ENCODE measurements at regions not wholly inside any gene's neighbourhood (a gene's known extent, or its start where the extent isn't known, plus 50 kb on each side); places are given as distances from the start of the nearest gene placed in this dataset.

DNA sequence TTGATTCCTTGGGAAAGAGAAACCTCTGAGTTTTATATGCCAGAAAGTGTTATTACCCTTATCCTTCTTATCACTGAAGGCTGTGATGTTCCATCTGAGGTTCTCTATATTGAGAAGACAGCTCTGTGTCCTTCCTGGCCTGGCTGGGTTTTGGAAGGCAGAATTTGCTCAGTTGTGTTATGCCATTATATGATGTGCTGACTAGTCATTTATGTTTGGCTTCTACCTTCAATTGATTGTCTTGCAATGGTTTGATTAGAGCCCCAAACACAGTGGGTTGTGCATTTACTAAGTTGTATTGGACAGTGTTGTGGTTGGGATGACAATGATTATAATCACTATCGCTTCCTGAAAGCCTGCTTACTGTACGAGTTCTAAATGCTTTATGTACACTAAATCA is 265.7 kb downstream of the SNAPC1 start:
- DNase-seq = no peak

DNA sequence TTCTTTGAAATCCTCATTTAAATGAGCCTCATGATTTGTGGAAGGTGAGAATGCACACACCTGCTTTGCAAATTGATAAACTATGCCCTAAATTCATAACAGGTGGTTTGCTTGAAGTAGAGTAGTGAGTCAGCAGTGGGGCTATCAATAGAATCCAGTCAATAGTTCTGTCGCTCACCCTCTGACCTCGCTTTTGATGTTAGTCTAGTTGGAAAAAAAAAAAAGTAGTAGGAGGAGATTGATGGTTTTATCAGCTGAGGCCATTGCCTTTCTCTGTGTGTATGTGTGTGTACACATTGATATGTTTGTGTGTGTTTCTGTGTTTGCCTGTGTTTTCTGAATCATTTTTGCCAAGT is 267.3 kb downstream of the SNAPC1 start:
- DNase-seq = no peak

DNA sequence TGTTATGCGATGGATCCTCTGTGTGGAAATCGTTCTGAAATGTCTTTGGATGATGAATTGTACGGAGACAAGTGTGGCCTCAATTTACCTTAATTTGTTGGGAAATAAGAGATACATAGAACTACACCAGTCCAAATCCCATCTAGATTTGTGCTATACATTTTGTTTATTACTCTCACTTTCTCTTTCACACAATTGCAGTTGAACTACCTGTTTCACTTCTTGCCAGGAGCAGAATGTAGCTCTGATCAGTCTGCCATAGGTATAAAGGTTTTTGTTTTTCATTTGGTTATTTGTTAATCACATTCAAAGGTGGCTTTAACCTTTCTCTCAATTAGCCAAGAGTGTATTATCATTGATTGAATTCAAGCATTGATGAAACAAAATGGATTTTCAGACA is 268.2 kb downstream of the SNAPC1 start:
- DNase-seq = no peak

DNA sequence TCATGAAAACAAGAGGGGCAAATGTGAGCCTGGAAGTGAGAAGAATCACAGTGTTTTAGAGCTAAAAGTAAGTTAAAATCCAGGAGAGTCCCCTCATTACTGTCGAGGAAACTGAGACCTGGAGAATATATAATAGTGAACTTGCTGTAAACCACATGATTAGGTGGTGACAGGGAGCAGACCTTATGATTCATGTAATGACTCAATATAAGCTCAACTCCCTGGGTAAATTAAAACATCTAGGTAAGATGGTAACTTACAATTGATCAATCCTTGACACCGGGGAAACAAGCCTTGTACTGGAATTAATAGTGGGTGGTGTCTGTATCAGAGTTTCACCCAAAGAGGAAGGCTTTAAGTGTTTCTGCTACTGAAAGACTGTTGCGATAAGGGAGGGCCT is 269.3 kb downstream of the SNAPC1 start:
- DNase-seq = no peak

DNA sequence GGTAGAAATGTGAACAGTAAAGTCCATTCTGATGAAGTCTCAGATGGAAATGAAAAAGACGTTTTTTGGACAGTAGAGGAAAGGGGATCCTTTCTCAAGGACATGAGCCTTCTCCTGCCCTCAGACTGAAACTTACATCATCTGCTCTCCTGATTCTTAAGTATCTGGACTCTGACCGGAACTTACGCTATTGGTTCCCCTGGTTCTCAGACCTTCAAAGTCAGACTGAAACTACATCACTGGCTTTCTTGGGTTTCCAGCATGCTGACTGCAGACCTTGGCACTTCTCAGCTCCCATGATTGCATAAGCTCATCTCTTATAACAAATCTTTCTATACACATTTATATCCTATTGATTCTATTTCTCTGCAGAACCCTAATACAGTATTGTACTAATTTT is 291.0 kb downstream of the SNAPC1 start:
- no peak for DNase-seq

DNA sequence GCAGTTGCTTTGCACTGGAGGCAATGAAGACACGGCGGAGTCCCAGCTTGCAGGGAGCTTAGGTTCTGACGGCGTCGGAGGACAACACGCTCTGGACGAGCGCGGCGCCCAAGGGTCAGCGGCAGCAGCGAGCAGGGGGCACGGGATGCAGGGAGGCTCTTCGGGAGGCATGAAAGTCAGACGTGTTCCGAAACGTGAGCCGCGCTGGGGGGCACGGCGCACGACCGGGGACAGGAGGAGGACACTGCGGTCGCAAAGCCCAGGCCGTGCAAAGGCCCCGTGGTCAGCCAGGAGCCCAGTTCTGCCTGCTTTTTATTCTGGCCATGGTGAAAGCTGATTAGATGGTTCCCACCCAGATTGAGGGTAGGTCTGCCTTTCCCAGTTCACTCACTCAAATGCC is 294.6 kb downstream of the SNAPC1 start:
- no peak for DNase-seq

DNA sequence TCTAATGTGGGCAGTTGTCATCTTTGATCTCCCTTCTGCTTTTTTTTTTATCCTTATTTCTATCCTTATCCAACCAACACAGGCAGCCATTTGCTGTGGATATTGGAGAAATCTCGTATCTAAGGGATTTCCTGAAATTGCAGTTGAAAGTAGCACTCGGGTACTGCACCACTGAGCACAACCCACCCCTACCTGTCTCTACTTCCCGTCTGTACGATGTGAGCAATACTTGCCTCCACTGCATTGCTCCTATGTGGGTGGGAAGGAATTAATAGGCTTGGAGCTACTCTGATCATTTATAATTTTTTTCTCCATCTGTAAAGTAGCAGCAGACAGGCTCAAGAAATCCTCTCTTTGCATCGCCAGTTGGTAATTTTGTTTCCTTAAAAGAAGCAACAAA is 300.4 kb downstream of the SNAPC1 start:
- DNase-seq = no peak

DNA sequence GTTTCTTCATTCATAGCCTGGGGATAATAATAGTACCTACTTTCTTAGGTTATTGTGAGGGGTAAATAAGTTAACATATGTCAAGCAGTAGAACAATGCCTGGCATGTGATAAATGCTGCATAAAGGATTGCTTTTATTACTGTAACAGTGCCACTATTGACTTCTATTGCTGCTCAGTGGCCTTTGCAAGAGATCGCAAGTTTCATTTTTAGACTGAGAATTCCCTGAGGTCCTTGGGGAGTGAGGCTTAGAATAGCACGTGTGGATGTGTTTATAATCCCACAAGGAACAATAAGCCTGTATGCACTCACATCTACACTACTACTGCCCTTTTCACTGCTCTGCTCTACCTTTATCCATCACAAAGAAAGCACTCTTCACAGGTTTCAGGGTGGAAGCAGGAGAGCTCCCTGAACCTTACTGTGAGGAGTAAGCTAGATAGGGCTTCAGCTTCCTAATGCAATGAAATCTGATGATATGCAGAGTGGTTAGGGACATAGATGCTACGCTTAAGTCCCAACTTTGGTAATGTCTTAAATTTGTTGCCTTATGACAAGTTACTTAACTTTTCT is 302.6 kb downstream of the SNAPC1 start:
- no peak for DNase-seq

DNA sequence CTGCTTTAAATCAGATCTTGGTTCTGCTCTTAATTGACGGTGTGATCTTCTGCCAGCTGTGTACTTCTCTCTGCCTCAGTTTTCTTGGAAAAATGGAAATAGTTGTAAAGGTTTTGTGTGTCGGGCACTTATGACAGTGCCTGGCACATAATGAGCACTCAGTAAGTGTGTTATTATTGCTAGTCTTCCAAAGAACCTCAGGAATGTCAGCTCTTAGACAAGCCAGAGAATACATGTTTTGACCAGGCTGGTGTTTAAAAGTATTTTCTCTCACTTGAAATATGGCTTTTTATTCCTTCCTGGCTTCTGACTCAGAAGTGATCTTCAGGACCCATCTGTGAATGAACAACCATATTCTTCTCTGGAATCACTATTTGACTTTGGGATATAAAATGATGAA is 304.1 kb downstream of the SNAPC1 start:
- DNase-seq = no peak

DNA sequence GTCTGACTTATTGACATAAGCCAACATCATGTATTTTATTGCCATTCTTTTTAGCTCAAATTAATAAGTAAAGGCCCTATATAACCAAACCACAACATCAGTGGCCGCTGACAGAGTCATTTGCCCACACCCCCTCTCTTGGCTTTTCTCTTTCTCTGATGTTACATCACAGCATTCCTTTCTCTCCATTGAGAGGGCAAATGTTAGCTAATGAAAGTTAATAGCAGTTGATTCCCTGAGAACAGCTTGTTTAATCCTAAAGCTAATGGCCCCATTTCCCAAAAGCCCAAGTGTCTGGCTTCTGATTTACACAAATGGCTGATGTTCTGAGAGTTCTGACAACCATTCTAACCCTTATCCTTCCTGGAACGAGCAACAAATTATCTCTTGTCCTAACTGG is 308.8 kb downstream of the SNAPC1 start:
- no peak for DNase-seq

DNA sequence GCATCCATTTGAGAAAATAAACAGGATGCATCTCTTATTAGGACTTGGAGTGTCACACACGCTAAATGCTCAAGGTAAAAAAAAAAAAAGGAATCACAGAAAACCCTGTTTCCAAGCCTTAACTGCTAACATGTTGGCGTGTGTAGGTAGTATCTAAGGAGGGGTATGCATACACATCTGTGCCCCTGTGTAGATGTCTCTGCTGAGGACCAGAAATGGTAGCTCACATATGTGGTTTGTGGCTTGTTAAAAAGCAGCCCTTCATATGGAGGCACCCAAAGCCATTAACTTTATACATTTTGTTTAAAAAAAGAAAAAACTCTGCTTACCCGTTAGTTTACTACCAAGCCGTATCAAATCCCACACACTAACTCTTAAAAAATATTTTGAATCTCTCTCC is 314.1 kb downstream of the SNAPC1 start:
- no peak for DNase-seq

DNA sequence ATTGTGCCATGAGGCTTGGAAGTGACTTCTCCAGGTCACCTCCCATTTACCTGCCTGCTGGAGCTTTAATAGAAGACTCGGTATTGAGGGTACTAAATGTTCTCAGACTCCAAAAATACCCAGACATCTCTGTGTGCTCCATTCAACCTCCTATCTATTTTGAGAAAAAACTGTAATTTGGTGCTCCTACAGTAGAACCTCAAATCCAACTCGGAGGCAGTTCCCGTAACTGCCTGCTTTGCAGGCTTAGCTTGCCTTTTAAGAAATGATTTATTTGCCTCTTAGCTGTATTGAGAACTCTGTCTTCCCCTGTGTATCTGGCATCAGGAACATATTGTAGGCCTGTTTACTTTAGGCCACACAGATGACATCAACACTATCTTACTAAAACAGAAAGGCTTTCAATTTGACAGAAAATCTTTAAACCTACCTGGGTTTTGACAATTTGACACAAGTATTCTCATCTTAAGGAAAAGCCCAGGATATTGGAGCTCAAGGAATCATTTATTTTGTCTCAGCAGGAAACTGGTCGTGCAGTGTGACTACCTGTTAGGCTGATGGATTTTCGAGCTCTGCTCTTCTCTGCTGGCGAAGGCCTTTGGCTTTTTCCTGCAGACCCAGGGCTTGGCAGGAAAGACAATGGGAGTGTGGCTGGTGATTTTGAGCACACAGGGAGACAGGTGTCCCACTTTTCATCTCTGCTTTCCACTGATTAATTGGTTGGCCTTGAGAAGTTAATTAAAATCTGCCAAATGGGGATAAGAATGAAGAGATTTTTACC is 314.8 kb downstream of the SNAPC1 start:
- DNase-seq = no peak

DNA sequence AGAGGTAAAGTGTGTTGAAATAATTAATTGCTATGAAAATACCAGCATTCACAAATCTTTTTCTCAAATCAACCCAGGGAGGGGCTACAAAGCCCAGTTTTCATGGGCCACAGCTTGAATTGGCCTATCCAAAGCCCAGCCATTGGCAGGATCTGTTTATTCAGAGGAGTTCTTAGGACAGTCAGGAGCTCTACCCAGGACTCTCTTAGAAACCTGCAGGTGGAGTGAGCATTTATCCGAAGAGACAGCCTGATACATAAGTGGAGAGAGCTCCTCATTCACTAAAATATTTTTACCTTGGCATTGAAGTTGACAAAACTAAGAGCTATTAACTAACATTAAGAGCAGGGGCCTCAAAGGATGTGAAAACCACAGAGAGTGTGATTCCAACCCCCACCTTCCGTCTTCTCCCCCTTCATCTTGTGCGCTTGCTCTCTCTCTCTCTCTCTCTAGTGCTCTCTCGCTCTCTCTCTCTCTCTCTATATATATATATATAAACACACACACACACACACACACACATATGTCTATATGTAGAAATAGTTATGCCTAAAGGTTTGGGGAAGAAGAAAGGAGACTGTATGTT is 315.5 kb downstream of the SNAPC1 start:
- DNase-seq = no peak

DNA sequence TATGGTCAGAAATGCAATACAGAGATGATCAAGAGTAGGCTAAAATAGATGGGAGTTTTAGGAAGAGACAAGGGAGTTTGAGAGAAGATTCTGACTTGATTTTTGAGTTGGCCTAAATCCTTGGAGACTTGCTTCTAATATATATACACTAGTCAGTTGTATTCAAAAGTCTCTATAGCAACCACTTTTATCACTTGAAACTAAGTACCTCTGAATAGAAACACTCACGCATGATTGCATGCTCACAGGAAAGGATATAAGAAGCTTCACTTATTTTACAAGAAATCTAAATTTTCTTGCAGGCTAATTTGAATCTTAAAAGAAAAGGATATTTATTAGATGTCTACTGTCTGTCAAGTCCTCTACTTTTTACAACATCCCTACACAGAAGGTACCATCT is 316.8 kb downstream of the SNAPC1 start:
- DNase-seq = no peak

DNA sequence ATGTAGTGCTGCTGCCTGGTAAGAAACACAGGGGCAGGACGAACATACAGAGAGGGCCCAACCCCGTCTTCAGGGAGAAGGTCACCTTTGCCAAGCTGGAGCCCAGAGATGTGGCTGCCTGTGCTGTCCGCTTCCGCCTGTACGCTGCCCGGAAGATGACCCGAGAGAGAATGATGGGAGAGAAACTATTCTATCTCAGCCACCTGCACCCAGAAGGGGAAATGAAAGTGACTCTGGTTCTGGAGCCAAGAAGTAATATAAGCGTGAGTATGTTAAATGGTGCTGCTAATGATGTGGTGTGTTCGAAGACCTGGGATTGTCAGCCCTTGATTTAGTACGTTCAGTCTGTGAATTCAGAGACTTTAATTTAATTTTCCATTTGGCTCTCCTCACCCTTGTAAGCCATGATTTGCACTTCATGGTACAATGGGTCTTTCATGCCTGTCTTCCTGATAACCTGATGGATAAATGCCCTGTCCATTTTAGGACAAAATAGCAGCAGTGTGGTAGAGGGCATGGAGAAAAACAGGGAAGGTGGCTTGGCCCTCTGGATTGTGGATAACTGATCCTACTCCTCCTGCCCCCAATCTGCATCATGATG is 318.9 kb downstream of the SNAPC1 start:
- no peak for DNase-seq

DNA sequence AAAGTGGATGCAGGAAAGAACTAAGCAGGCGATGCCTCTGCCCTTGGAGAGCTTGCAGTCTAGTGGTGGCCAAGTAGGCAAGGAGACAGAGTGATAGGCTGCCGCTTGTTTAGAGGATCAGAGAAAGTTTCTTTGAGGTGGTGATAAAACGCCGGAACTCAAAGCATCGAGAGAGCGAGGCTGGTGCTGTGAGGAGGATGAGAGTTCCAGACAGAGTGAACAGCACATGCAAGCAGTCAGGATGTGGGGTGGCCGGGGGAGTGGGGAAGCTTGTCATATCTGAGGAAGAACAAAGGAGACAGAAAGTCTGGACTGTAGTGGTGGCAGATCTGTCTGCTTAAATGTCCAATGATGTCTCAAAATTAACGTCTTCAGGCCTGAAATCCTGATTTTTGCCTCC is 319.7 kb downstream of the SNAPC1 start:
- DNase-seq = no peak

DNA sequence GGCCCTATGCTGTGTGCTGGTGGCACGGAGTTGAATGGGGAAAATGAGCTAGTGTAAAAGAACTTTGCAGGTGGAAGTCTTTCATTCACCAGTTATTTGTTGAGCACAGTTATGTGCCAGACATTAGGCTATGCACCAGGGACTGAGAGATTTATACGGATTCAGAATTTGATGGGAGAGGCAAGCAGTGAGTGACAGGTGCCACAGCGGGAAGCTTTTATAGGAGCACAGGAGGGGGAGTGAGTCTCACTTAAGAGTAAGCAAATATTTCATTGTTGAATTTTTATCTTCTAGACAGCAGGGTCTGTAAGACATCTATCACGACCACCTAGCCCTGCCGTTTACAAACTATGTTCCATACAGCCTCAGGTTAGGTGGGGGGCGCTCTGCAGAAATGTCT is 320.6 kb downstream of the SNAPC1 start:
- no peak for DNase-seq

DNA sequence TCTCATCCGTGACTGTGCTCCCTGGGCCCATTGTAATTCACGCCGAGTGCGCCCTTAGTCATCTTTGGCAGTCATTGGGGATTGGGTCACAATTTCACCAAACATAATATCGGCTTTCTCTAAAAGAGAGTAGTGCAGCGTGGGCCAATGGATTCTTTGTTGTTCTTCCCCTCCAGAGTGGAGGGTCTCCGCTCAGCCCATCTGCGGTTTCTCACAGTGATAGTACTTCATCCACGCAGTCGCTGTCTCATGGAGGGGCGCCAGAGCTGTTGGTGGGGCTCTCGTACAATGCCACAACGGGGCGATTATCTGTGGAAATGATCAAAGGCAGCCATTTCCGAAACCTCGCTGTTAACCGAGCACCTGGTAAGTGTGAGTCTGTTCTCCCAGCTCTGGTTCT is 321.8 kb downstream of the SNAPC1 start:
- DNase-seq = no peak

DNA sequence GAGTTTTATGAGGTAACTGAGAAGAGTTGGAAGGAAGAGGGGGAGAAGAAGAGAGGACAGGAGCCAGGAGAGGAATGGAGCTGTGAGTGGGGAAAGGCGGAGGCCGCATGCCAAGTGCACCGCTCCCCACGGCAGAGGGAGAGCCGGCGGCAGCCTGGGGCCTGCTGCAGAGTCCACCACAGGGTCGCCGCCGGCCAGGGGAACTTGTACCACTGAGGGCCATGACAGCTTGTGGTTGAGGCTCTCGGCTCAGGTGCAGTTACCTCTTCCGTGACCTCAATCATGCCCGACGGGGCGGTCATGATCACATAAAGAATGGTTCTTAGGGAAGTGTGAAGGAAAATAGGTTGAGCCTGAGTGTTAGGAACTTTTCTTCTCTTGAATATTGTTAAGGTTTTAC is 325.0 kb downstream of the SNAPC1 start:
- DNase-seq = no peak

DNA sequence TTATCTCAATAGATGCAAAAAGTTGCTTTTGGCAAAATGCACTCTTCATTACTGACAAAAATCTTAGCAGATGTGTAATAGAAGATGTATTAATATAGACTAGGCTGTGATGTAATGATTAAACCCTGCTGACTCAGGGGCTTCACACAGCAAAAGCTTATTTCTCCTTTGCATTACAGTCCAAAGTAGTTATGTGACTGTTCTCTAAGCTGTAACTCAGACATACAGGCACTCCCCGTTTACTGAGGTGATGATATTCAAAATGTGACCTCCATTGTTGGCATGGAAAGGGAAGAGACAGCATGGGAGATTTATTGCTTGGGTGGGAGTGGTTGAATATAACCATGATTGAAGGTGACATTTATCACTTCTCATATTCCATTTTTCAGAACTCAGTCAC is 331.5 kb downstream of the SNAPC1 start:
- DNase-seq = no peak

DNA sequence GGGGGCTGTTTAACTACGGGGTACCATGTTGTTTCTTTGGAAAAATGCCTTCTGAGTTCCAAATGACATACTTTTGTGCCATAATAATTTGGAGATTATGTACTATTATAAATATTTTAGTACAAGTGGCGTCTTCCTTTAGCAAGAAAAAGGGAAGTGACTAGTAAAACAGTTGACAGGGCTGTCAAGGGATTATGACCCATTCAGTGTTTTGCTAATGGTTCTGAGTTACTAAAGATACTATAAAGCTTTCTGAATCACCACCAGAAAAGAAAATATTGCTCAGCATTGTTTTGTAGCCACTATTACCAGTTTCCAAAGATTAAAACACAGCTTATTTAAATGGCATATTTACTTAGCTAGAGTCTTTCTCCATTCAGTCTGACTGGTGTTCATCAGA is 334.9 kb downstream of the SNAPC1 start:
- no peak for DNase-seq

DNA sequence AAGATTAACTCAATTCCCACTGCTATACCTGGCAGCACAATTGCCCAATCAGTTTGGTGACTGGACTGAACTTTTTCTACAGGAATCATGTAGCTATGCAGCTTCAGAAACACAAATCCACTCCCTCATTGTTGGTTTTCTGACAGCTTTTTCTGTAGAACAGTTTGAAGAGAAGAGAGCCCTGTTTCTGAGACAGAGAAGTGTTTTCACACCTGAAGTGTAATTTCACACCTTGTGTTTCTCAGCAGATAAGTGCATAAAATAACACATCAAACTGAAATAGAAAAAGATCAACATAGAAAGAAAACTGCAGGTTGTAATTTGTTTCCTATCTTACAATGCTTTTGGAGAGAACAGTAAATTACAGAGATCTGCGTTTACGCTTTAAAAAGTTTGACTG is 335.6 kb downstream of the SNAPC1 start:
- DNase-seq = no peak

DNA sequence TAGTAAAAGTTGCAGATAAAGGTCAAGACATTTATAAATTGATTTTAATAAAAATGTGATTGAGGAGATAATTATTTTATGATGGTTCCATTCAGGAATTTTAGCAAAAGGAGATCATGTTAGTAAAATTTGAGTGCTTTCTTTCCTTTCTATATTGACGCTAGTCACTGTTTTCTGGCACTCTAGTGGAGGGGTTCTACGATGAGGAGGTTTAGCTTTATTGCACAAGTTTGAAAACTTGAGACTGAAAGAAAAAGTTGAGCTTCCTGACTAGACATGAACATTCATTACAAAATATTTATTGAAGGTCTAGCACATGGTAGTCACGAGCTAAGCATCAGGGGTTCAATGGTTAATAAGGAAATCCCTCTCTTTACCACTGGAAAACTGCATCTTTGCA is 336.1 kb downstream of the SNAPC1 start:
- no peak for DNase-seq

DNA sequence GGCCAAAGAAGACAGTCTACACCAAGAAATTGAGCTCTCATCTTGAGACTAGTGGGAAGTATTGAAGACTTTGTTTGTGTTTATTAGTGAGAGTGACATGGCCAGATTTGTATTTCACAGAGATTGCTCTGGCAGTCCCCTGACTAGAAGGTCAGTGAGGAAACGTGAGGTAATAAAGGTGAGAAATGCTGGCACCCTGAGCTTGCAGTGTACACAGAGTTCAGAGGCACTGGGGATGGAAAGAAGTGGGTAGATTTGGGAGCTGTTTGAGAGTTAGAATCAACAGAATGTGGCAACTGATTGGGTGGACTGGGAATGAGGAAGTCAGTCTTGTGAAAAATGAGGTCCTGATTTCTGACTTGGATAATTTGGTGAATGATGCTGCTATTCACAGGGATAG is 336.9 kb downstream of the SNAPC1 start:
- no peak for DNase-seq
